ENCODE measurements at regions not wholly inside any gene's neighbourhood (a gene's known extent, or its start where the extent isn't known, plus 50 kb on each side); places are given as distances from the start of the nearest gene placed in this dataset.

DNA sequence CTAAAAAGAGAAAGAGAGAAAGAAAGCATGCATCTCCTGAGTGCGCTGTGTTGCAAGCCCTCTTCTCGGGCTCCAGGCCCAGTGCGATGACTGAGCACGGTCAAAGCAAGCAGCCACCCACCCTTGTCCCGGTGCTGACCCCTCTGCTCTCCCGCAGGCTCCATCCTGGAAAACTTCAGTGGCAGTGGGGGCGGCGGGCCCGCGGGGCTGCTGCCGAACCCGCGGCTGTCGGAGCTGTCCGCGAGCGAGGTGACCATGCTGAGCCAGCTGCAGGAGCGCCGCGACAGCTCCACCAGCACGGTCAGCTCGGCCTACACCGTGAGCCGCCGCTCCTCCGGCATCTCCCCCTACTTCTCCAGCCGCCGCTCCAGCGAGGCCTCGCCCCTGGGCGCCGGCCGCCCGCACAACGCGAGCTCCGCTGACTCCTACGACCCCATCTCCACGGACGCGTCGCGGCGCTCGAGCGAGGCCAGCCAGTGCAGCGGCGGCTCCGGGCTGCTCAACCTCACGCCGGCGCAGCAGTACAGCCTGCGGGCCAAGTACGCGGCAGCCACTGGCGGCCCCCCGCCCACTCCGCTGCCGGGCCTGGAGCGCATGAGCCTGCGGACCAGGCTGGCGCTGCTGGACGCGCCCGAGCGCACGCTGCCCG is 252.5 kb downstream of the GLI2 start:
- TF ChIP-seq CHD2 (IDR thresholded peaks at IDR 0.05; ENCODE audit: low read depth, low read length) (no peak), NFIC (IDR thresholded peaks at IDR 0.05; ENCODE audit: low read length) (no peak), KDM5A (IDR thresholded peaks at IDR 0.05; ENCODE audit: borderline replicate concordance, low read length) (no peak), POLR2A (IDR thresholded peaks at IDR 0.05; ENCODE audit: insufficient read depth in 1 of 2, low read depth in 2 of 2, low read length in 2 of 2) (no peak), ZNF891 (CRISPR knock-in tag; IDR thresholded peaks at IDR 0.05) (no peak), ZNF451 (CRISPR knock-in tag; IDR thresholded peaks at IDR 0.05) (no peak), CEBPB (IDR thresholded peaks at IDR 0.05; ENCODE audit: borderline replicate concordance, low read depth, low read length) (no peak), ZNF343 (CRISPR knock-in tag; IDR thresholded peaks at IDR 0.05) (no peak)
- TF ChIP-seq, protein P1, sequence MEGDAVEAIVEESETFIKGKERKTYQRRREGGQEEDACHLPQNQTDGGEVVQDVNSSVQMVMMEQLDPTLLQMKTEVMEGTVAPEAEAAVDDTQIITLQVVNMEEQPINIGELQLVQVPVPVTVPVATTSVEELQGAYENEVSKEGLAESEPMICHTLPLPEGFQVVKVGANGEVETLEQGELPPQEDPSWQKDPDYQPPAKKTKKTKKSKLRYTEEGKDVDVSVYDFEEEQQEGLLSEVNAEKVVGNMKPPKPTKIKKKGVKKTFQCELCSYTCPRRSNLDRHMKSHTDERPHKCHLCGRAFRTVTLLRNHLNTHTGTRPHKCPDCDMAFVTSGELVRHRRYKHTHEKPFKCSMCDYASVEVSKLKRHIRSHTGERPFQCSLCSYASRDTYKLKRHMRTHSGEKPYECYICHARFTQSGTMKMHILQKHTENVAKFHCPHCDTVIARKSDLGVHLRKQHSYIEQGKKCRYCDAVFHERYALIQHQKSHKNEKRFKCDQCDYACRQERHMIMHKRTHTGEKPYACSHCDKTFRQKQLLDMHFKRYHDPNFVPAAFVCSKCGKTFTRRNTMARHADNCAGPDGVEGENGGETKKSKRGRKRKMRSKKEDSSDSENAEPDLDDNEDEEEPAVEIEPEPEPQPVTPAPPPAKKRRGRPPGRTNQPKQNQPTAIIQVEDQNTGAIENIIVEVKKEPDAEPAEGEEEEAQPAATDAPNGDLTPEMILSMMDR (CRISPR knock-in tag; IDR thresholded peaks at IDR 0.05), result no peak
- TF ChIP-seq, protein P2, sequence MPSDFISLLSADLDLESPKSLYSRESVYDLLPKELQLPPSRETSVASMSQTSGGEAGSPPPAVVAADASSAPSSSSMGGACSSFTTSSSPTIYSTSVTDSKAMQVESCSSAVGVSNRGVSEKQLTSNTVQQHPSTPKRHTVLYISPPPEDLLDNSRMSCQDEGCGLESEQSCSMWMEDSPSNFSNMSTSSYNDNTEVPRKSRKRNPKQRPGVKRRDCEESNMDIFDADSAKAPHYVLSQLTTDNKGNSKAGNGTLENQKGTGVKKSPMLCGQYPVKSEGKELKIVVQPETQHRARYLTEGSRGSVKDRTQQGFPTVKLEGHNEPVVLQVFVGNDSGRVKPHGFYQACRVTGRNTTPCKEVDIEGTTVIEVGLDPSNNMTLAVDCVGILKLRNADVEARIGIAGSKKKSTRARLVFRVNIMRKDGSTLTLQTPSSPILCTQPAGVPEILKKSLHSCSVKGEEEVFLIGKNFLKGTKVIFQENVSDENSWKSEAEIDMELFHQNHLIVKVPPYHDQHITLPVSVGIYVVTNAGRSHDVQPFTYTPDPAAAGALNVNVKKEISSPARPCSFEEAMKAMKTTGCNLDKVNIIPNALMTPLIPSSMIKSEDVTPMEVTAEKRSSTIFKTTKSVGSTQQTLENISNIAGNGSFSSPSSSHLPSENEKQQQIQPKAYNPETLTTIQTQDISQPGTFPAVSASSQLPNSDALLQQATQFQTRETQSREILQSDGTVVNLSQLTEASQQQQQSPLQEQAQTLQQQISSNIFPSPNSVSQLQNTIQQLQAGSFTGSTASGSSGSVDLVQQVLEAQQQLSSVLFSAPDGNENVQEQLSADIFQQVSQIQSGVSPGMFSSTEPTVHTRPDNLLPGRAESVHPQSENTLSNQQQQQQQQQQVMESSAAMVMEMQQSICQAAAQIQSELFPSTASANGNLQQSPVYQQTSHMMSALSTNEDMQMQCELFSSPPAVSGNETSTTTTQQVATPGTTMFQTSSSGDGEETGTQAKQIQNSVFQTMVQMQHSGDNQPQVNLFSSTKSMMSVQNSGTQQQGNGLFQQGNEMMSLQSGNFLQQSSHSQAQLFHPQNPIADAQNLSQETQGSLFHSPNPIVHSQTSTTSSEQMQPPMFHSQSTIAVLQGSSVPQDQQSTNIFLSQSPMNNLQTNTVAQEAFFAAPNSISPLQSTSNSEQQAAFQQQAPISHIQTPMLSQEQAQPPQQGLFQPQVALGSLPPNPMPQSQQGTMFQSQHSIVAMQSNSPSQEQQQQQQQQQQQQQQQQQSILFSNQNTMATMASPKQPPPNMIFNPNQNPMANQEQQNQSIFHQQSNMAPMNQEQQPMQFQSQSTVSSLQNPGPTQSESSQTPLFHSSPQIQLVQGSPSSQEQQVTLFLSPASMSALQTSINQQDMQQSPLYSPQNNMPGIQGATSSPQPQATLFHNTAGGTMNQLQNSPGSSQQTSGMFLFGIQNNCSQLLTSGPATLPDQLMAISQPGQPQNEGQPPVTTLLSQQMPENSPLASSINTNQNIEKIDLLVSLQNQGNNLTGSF (CRISPR knock-in tag; IDR thresholded peaks at IDR 0.05), result no peak
- TF ChIP-seq, protein P3, sequence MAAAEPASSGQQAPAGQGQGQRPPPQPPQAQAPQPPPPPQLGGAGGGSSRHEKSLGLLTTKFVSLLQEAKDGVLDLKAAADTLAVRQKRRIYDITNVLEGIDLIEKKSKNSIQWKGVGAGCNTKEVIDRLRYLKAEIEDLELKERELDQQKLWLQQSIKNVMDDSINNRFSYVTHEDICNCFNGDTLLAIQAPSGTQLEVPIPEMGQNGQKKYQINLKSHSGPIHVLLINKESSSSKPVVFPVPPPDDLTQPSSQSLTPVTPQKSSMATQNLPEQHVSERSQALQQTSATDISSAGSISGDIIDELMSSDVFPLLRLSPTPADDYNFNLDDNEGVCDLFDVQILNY (CRISPR knock-in tag; conservative IDR thresholded peaks at IDR 0.05), result no peak
- TF ChIP-seq, protein P4, sequence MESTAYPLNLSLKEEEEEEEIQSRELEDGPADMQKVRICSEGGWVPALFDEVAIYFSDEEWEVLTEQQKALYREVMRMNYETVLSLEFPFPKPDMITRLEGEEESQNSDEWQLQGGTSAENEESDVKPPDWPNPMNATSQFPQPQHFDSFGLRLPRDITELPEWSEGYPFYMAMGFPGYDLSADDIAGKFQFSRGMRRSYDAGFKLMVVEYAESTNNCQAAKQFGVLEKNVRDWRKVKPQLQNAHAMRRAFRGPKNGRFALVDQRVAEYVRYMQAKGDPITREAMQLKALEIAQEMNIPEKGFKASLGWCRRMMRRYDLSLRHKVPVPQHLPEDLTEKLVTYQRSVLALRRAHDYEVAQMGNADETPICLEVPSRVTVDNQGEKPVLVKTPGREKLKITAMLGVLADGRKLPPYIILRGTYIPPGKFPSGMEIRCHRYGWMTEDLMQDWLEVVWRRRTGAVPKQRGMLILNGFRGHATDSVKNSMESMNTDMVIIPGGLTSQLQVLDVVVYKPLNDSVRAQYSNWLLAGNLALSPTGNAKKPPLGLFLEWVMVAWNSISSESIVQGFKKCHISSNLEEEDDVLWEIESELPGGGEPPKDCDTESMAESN (CRISPR knock-in tag; conservative IDR thresholded peaks at IDR 0.05), result no peak

Data from HepG2 (cell line).